ENCODE measurements at regions not wholly inside any gene's neighbourhood (a gene's known extent, or its start where the extent isn't known, plus 50 kb on each side); places are given as distances from the start of the nearest gene placed in this dataset.

DNA sequence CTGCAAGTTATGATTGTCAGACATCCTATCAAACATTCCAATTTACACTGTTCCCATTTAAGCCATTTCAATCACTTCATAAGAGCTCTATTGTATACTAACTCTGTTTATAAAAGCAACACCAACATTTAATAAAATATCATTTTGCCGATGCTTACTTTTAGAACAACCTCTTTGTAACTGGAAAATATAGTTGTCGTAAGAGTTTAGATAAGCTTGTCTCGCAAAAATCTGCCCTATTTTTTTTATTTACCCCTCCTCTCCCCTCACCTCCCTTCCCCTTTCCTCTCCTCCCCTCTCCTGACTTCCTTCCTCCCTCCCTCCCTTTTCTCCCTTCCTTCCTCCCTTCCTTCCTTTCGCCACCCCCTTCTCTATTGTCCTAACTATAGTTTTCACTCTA, 105.7 kb upstream of the PEX5L start:
- DNase-seq (ENCODE audit: insufficient read length, low spot score) = no peak
- FAIRE-seq = no peak
- TF ChIP-seq, protein P1, sequence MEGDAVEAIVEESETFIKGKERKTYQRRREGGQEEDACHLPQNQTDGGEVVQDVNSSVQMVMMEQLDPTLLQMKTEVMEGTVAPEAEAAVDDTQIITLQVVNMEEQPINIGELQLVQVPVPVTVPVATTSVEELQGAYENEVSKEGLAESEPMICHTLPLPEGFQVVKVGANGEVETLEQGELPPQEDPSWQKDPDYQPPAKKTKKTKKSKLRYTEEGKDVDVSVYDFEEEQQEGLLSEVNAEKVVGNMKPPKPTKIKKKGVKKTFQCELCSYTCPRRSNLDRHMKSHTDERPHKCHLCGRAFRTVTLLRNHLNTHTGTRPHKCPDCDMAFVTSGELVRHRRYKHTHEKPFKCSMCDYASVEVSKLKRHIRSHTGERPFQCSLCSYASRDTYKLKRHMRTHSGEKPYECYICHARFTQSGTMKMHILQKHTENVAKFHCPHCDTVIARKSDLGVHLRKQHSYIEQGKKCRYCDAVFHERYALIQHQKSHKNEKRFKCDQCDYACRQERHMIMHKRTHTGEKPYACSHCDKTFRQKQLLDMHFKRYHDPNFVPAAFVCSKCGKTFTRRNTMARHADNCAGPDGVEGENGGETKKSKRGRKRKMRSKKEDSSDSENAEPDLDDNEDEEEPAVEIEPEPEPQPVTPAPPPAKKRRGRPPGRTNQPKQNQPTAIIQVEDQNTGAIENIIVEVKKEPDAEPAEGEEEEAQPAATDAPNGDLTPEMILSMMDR (IDR thresholded peaks at IDR 0.05; ENCODE audit: insufficient read depth, missing control alignments) = no peak

DNA sequence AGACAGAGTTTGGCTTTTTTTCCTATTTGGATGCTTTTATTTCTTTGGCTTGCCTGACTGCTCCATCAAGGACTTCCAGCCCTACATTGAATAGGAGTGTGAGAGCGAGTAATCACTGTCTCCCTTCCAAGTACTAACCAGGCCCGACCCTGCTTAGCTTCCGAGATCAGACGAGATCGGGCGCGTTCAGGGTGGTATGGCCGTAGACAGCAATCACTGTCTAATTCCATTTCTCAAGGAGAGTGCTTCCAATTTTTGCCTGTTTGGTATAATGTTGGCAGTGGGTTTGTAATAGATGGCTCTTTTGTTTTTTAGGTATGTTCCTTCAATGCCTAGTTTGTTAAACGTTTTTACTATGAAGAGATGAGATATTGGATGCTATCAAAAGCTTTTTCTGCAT, 125.0 kb upstream of the PEX5L start:
- DNase-seq (ENCODE audit: insufficient read length, low spot score) (no peak), FAIRE-seq (no peak)
- TF ChIP-seq, protein P1 (IDR thresholded peaks at IDR 0.05; ENCODE audit: insufficient read depth, missing control alignments) = no peak

DNA sequence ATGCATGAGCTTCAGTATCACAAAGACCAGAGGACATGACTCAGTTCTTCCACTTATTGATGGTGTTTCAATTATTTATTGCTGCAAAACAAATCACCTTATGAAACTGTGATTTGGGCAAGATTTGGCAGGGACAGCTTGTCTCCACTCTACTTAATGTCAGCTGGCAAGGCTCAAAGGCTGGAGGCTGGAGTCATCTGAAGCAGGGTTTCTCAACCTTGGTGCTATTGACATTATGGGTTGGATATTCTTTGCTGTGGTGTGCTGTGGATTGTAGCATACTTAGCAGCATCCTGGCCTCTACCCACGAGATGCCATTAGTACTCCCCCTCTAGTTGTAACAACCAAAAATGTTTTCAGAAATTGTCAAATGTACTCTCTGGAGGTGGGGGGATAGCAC, 138.8 kb upstream of the PEX5L start:
- TF ChIP-seq, protein P1 (IDR thresholded peaks at IDR 0.05; ENCODE audit: insufficient read depth, missing control alignments) = no peak
- no peak for FAIRE-seq
- DNase-seq (ENCODE audit: insufficient read length, low spot score) = no peak

DNA sequence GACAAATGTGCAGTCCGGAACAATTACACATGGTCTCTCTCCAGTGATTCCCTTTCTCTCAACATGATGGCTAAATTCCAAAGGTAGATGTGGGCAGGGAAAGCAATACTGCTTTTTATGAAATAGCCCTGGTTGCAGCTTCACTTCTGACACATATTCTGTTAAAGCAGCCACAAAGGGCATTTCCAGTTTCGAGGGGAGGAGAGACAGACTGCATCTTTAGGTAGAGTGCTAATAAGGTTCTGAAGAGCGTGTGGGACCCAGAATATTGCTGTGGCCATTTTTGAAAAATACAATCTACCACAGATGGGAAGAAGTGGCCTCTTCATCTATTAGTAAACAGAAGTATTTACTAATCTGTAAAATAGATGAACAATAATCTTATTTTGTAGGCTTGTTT, 139.3 kb upstream of the PEX5L start:
- TF ChIP-seq, protein P1 (IDR thresholded peaks at IDR 0.05; ENCODE audit: insufficient read depth, missing control alignments) = no peak
- FAIRE-seq (no peak), DNase-seq (ENCODE audit: insufficient read length, low spot score) (no peak)

DNA sequence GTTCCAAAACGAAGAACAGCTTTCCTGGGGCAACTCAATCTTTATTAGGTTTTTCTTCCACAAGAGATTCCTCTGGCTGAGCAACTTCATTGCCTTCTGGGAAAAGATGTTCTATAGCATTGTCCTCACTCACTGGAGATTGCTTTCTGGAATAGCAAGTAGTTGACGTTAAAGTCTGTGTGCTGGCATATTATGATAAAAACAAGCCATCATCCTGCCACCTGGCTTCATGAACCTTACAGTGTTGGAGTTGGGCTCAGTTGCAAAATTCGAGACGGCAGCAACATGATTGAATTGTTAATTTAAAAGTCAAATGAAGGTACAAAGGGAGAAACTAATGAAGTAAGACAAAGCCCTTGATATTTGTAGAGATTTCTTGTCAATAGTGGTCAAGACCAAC, 140.5 kb upstream of the PEX5L start:
- no peak for FAIRE-seq
- TF ChIP-seq, protein P1 (IDR thresholded peaks at IDR 0.05; ENCODE audit: insufficient read depth, missing control alignments) = no peak
- DNase-seq (ENCODE audit: insufficient read length, low spot score) = no peak

DNA sequence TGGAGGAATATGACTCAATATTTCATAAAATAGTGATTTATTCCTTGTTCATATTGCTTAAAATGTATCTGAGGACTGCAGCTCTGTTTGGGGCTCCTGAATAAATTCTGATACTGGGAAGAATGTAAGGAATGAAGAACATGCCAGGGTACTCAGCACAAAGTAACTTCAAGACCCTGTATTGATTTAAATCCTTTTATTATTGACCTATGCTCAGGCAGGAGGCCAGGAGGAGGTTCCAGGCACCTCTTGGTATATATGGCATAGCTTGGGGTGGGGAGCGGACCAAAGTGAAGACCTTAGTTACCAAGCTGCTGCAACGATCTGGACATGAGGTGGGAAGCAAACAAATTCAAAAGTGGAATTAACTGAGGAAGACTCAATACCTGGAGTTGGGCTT, 142.8 kb upstream of the PEX5L start:
- DNase-seq (ENCODE audit: insufficient read length, low spot score) = no peak
- TF ChIP-seq, protein P1 (IDR thresholded peaks at IDR 0.05; ENCODE audit: insufficient read depth, missing control alignments) = no peak
- FAIRE-seq = no peak

DNA sequence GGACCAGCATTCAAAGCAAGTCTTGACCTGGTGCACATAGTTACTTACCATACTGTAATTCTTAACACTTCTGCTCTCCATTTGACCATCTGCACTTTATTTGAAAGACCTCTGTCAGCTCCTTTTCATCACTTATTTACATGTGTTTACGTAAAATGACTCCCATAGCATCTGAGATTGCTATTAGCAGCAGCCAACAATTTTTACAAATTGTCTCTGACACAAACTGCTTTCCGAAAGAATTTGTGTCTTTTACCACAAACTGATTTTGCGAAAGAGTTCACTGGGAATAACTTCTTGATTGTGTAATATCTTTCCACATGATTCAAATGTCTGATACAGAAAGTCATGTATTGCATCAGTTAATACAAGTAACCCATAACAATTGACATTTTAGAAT, 144.1 kb upstream of the PEX5L start:
- FAIRE-seq (peak; percentile 6), DNase-seq (ENCODE audit: insufficient read length, low spot score) (no peak)
- TF ChIP-seq, protein P1 (IDR thresholded peaks at IDR 0.05; ENCODE audit: insufficient read depth, missing control alignments) = no peak
